HG03378 (cell line): ENCODE measurements at regions not wholly inside any gene's neighbourhood (a gene's known extent, or its start where the extent isn't known, plus 50 kb on each side); places are given as distances from the start of the nearest gene placed in this dataset.

Experiments
- ATAC-seq: cut with Tn5 transposase; IDR thresholded peaks from one replicate; pipeline ENCODE4 v1.9.1; 2021; ENCODE audit warnings: mild to moderate bottlenecking, moderate library complexity; ENCODE audit not compliant: unreplicated experiment

DNA sequence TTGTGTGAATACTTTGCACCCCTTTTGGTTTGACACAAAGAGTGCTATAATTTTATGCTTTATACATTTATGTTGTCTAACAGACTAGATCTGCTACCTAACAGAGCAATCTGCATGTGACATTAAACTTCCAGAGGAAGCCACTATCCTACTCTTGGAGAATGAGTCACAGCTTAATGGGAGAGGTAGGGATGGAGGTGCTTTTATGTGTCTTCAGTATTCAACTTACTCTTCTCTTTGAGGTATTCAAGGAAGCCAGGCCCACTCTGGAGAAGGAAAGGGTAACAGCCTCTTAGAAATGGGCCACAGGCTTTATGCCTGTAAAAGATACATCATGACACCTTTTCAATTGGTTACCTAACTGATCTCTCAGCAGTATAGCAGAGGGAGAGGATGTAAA, 85.8 kb upstream of the NEUROD1 start:
- no peak for ATAC-seq

DNA sequence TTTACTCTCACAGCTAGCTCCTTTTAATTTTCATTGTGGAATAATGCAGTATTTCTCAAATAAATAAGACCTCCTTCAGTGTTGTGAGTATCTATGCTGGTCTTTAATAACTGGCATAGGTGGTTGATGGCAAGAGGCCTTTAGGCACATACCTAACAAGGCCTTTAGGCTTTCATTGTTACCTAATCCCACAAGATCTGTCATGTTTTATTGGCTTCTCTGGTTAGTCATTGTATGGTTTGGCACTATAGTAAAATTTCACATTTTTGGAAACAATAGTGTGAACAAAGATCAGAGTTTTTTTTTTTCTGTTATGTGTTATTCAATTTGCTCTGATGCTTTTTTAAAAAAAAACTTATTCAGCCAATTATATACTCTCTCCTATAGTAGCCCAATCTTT, 89.8 kb upstream of the NEUROD1 start:
- ATAC-seq = no peak

- ATAC-seq = no peak
These were observed 91.0 kb upstream of the NEUROD1 start for GRCh38 chr2:181771356-181771755.

DNA sequence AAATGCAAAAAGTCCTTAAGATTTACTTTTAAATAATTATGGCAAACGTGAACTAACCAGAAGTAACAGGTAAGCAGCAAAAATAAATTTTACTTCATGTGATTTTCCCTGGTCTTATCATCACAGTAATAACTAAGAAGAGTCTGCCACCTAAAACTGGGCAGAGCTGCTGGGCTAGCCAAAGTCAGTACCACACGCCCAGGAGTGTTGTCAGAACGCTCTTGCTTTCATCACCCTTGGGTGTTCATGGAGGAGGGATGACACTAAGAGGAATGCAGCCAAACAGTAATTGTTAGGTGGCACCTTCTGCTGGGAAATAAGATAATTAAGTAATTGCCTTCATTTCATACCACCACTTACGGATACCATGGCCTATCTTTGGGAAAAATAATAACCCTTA, 92.0 kb upstream of the NEUROD1 start:
- no peak for ATAC-seq

DNA sequence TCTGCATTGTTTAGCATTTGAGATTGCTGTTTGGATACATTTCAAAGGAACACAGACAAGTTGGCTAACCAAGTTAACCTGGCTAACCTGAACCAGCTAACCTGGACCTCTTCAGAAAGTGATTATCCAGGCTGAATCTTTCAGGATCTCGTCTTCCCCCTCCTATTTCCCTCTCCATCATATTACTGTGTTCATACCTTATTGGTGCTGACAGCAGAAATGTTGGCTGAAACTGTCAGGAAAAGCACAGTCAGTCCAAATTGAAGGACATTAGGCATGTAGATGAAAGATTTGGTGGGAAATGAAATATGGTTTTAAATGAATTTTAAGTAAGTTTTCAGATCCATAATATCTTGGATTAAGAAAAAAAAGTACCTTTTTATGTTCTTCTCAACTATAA, 92.5 kb upstream of the NEUROD1 start:
- ATAC-seq = no peak

GRCh38 chr2:181774685-181775084, 94.4 kb upstream of the NEUROD1 start:
- ATAC-seq = no peak

- no peak for ATAC-seq
These were observed 96.0 kb upstream of the NEUROD1 start for GRCh38 chr2:181776336-181776735.

GRCh38 chr2:181777734-181778133, 97.4 kb upstream of the NEUROD1 start:
- no peak for ATAC-seq

DNA sequence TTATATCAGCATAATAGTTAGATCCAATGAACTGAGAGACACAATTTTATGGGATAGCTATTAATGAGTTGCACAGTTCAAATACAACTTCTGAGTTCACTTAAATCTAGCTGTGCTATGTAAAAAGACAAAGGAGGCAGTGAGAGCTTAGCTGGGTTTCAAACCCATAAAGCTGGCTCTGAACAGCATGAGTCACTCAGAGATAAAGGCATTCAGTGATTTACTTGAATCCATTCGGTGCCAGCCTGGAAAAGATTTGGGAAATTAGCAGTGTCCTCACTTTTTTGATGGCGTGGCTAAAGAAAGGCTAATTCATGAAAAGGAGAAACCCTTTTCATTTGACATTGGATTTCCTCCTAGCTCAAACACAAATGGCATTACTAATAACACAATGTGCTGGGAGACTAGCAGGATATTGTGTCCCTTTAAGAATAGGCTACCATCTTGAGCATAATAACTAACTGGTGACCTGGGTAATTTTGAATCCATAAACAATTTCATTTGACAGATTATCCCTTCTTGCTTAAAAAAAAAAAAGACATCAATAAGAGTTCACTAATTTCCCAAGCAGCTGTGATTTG, 98.4 kb upstream of the NEUROD1 start:
- ATAC-seq = no peak

GRCh38 chr2:181779288-181780021, 99.1 kb upstream of the NEUROD1 start:
- ATAC-seq = peak; percentile 37

- ATAC-seq = peak; percentile 86
These were observed 99.8 kb upstream of the NEUROD1 start for GRCh38 chr2:181780047-181780651.

- ATAC-seq = peak; percentile 20
These were observed 100.3 kb upstream of the NEUROD1 start for GRCh38 chr2:181780657-181781056.

- peak; percentile 43 for ATAC-seq
These were observed 100.9 kb upstream of the NEUROD1 start for GRCh38 chr2:181781078-181781786.

DNA sequence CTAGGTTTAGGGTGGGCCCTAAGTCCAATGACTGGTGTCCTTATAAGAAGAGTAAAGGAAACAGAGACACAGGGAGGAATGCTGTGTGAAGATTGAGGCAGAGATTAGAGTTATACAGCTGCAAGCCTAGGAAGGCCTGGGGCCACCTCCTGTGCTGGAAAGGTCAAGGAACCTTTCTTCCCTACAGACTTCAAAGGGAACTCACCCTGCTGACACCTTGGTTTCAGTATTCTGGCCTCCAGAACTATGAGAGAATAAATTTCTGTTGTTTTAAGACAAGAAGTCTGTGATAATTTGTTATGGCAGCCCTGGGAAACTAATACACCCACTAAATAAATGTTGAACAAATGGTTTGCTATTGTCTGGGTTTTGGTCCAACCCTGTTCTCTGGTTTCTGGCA, 102.3 kb upstream of the NEUROD1 start:
- ATAC-seq = no peak

- ATAC-seq = no peak
These were observed 104.2 kb upstream of the NEUROD1 start for GRCh38 chr2:181784556-181784955.

DNA sequence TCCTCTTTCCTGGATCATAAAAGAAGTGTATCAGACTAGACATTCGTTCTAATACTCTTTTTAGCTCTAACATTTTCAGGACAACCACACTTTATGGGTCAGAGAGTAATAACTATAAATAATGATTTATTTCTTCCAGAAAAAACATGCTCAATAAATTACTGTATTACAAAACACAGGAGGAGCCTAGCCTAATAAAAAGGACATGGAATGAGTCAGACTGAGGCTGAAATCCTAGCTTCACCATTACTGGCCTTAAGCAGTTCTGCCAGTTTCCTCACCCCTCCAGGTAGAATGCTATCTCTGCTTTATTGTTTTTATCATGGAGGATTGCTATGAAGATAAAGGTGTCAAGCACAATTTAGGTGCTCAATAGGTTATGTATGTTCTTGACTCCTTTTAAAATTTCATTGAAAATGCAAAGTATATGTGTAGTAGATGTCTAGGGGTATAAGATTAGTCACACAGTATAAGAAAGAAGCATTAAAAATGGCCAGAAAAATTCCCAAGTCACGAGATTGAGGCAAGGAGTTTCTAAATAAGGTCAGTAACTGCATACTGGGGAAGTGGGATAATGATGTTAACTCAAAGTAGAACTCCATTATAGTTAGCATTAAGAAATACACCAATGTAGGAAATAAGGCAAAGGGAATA, 105.5 kb upstream of the NEUROD1 start:
- ATAC-seq = no peak

- ATAC-seq = no peak
These were observed 104.9 kb upstream of the ITPRID2 start for GRCh38 chr2:181786371-181787228.

- no peak for ATAC-seq
These were observed 104.1 kb upstream of the ITPRID2 start for GRCh38 chr2:181787310-181788048.

GRCh38 chr2:181788897-181789555, 102.5 kb upstream of the ITPRID2 start:
- ATAC-seq = no peak
